IMR-90 (cell line): ENCODE measurements at regions not wholly inside any gene's neighbourhood (a gene's known extent, or its start where the extent isn't known, plus 50 kb on each side); places are given as distances from the start of the nearest gene placed in this dataset.

Experiments used
- ATAC-seq: fragments of 200-7000 bp; cut with Tn5 transposase; 2 replicates; pipeline ENCODE4 v1.9.1; 2020; ENCODE audit warnings: low read depth, mild to moderate bottlenecking, moderate library complexity
- BruUV-seq: library from RNA; stranded (reverse); fragments of 400-500 nt; replicated peaks from 2 replicates; lab custom pipeline; 2021; lab: Mats Ljungman, UMichigan
- CTCF ChIA-PET: fragments of 300-600 bp; formaldehyde crosslinking; extraction: SDS; loops from one replicate; lab custom pipeline; 2021; ENCODE audit warnings: antibody characterized with exemption; lab: Yijun Ruan, JAX
- POLR2A ChIA-PET: fragments of 300-600 bp; sonication (Branson Sonifier 250); formaldehyde crosslinking; loops from one replicate; lab custom pipeline; 2022; ENCODE audit warnings: antibody characterized with exemption; ENCODE audit not compliant: unreplicated experiment; lab: Charles Lee
- DNase-seq: peaks from one replicate; pipeline ENCODE4 v3.0.0; 2013
- H2AFZ ChIP-seq: replicated peaks from 2 replicates; pipeline ENCODE3; 2013; ENCODE audit warnings: low read length, mild to moderate bottlenecking; ENCODE audit not compliant: poor library complexity
- H2AK5ac ChIP-seq: 2 replicates; pipeline ENCODE4 v1.6.1; 2013; ENCODE audit warnings: low read depth, low read length, inconsistent platforms
- H2AK9ac ChIP-seq: replicated peaks from 2 replicates; pipeline ENCODE3; 2013; ENCODE audit warnings: mild to moderate bottlenecking, low read depth, low read length, moderate library complexity; ENCODE audit not compliant: poor library complexity
- H2BK120ac ChIP-seq: 2 replicates; pipeline ENCODE4 v1.6.1; 2013; ENCODE audit warnings: low read depth, low read length, inconsistent platforms
- H2BK15ac ChIP-seq: 3 replicates; pipeline ENCODE4 v1.6.1; 2013; ENCODE audit warnings: low read depth, low read length, inconsistent platforms
- H2BK20ac ChIP-seq: 2 replicates; pipeline ENCODE4 v1.6.1; 2013; ENCODE audit warnings: low read depth, mild to moderate bottlenecking, inconsistent platforms, low read length, moderate library complexity
- H2BK5ac ChIP-seq: 2 replicates; pipeline ENCODE4 v1.6.1; 2013; ENCODE audit warnings: mild to moderate bottlenecking, low read depth, low read length, inconsistent platforms; ENCODE audit not compliant: poor library complexity, severe bottlenecking
- H3K14ac ChIP-seq: replicated peaks from 2 replicates; pipeline ENCODE4 v1.6.1; 2013; ENCODE audit warnings: low read depth, low read length, inconsistent platforms
- H3K18ac ChIP-seq: 2 replicates; pipeline ENCODE4 v1.6.1; 2013; ENCODE audit warnings: low read depth, low read length, control low read depth
- H3K23ac ChIP-seq: 2 replicates; pipeline ENCODE4 v1.6.1; 2013; ENCODE audit warnings: low read depth, low read length, inconsistent platforms
- H3K27ac ChIP-seq: 2 replicates; pipeline ENCODE4 v1.5.1; 2013; ENCODE audit warnings: mild to moderate bottlenecking, control low read depth, low read length; ENCODE audit not compliant: insufficient read depth
- H3K27me3 ChIP-seq: 2 replicates; pipeline ENCODE4 v1.6.1; 2013; ENCODE audit warnings: low read length; ENCODE audit not compliant: control insufficient read depth, insufficient read depth
- H3K36me3 ChIP-seq: 2 replicates; pipeline ENCODE4 v1.6.1; 2013; ENCODE audit warnings: low read length, mixed read lengths; ENCODE audit not compliant: control insufficient read depth, insufficient read depth
- H3K4ac ChIP-seq: 2 replicates; pipeline ENCODE4 v1.6.1; 2013; ENCODE audit warnings: low read depth, low read length, inconsistent platforms
- H3K4me1 ChIP-seq: 2 replicates; pipeline ENCODE4 v1.6.1; 2013; ENCODE audit warnings: low read length, mixed read lengths; ENCODE audit not compliant: control insufficient read depth, insufficient read depth
- H3K4me2 ChIP-seq: 2 replicates; pipeline ENCODE4 v1.6.1; 2013; ENCODE audit warnings: low read depth, mild to moderate bottlenecking, control low read depth, low read length, moderate library complexity
- H3K4me3 ChIP-seq: 2 replicates; pipeline ENCODE4 v1.5.1; 2013; ENCODE audit warnings: low read depth, mild to moderate bottlenecking, control low read depth, low read length, moderate library complexity; ENCODE audit not compliant: insufficient read depth
- H3K56ac ChIP-seq: 2 replicates; pipeline ENCODE4 v1.6.1; 2013; ENCODE audit warnings: low read length, inconsistent platforms; ENCODE audit not compliant: insufficient read depth; ENCODE audit errors: extremely low read depth
- H3K79me1 ChIP-seq, 2 experiments: 2 replicates each; pipeline ENCODE4 v1.6.1; 2013; ENCODE audit warnings: low read length in 2 of 2, inconsistent platforms in 1 of 2, low read depth in 1 of 2
- H3K9ac ChIP-seq: 2 replicates; pipeline ENCODE4 v1.6.1; 2013; ENCODE audit warnings: low read depth, low read length, control low read depth
- H3K9me1 ChIP-seq: 2 replicates; pipeline ENCODE4 v1.6.1; 2013; ENCODE audit warnings: low read length, inconsistent platforms; ENCODE audit not compliant: insufficient read depth
- H3K9me3 ChIP-seq: 2 replicates; pipeline ENCODE4 v1.6.1; 2013; ENCODE audit warnings: low read length; ENCODE audit not compliant: control insufficient read depth, insufficient read depth
- H4K20me1 ChIP-seq: 2 replicates; pipeline ENCODE4 v1.6.1; 2013; ENCODE audit warnings: low read length, inconsistent platforms; ENCODE audit not compliant: insufficient read depth
- H4K5ac ChIP-seq: 2 replicates; pipeline ENCODE4 v1.6.1; 2013; ENCODE audit warnings: mild to moderate bottlenecking, low read depth, low read length, control low read depth
- H4K8ac ChIP-seq, 2 experiments: 2 replicates each; pipeline ENCODE4 v1.6.1; 2013; ENCODE audit warnings: low read depth in 2 of 2, low read length in 2 of 2, control low read depth in 1 of 2, inconsistent platforms in 1 of 2
- H4K91ac ChIP-seq: 2 replicates; pipeline ENCODE4 v1.6.1; 2013; ENCODE audit warnings: low read depth, low read length, inconsistent platforms; ENCODE audit not compliant: insufficient read depth
- CHD1 ChIP-seq: IDR thresholded peaks from 2 replicates; pipeline ENCODE4 v1.6.1; 2012; ENCODE audit warnings: low read depth, low read length, improper control_type of control experiment
- FOS ChIP-seq: fragments of 150-350 bp; IDR thresholded peaks from 2 replicates; pipeline ENCODE4 v1.6.1; 2016; ENCODE audit warnings: low read depth, low read length
- POLR2A ChIP-seq: IDR thresholded peaks from 2 replicates; pipeline ENCODE4 v1.6.1; 2012; ENCODE audit warnings: mild to moderate bottlenecking, low read depth, low read length
- RAD21 ChIP-seq: IDR thresholded peaks from 2 replicates; pipeline ENCODE4 v1.6.1; 2012; ENCODE audit warnings: low read length, improper control_type of control experiment
- RCOR1 ChIP-seq: IDR thresholded peaks from 2 replicates; pipeline ENCODE4 v1.6.1; 2012; ENCODE audit warnings: mild to moderate bottlenecking, low read length, improper control_type of control experiment; ENCODE audit not compliant: insufficient replicate concordance
- SMC3 ChIP-seq: fragments of 150-350 bp; IDR thresholded peaks from 2 replicates; pipeline ENCODE4 v1.6.1; 2016; ENCODE audit warnings: low read depth, mild to moderate bottlenecking, antibody characterized with exemption, low read length, moderate library complexity
- WGBS, 2 experiments: methylation state at CpG; one replicate each; pipeline versions ENCODE4 v1.1.5 to v1.1.7; 2013; ENCODE audit warnings: missing lambda C conversion rate in 2 of 2; ENCODE audit not compliant: insufficient read length in 1 of 2; ENCODE audit errors: extremely low coverage in 2 of 2; 5-methylcytosine and 5-hydroxymethylcytosine counted together
- dilution Hi-C: fragments of 300-500 bp; cut with HindIII; formaldehyde crosslinking; loops from one replicate; pipeline ENCODE4 v1.14.3; 2018; ENCODE audit warnings: low sequenced_read_pairs; ENCODE audit not compliant: unreplicated experiment
- in situ Hi-C: fragments of 300-500 bp; cut with MboI; formaldehyde crosslinking; loops from 3 replicates; pipeline ENCODE4 v1.14.3; 2019; ENCODE audit warnings: low sequenced_read_pairs, inconsistent platforms, mixed read lengths
- intact Hi-C: fragments of 100-400 bp; cut with micrococcal nuclease; formaldehyde crosslinking; loops from 2 replicates; pipeline ENCODE4 v1.10.0; 2022

DNA sequence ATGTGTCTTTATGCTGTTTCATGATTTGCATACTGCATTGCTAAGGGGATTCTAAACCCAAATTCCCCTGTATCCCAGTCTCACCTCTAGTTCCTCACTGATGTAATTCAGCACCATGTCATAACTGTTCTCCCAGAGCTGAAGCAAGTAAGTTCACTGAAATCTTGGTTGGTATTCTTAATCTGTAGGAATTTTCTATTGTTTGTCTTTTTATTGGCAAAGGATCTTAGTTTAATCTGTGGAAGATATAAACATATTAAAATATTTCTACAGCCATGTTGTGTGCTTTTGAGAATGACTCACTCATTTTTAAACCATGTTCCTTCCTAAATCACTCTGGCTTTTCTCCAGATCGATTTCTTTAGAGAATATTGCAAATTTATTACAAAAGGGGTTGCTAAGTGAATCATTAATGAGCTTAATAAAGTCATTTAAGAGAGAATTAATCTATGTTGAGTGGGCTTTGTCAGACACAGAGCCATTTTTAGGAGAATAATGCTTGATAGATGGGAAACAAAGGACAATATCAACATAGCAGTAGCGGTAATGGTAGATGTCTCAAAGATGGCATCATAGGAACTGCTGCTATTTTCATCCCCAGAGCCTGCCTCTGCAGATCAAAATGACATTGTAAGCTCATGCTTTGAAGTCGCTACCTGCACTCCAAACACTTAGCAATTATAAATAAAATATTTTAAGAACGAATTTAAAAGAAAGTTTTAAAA, 110.0 kb downstream of the ENC1 start:
- peaks cover 6% of the 10 kb centered on the region for H3K27me3 ChIP-seq
- no peak overlapping the region for H3K27ac ChIP-seq
- WGBS, 2 experiments = no CpG with 5 or more reads among the region's 4 CpGs
- ChIA-PET CTCF (no interaction called here), POLR2A (no interaction called here)
- no peak overlapping the region for H2BK5ac ChIP-seq
- DNase-seq (peak; percentile 47), ATAC-seq (peak; percentile 35; the same call in 1 of the 2 replicates)
- no peaks in the 10 kb centered on the region for H4K20me1 ChIP-seq
- BruUV-seq = no TSS peak
- H3K9me1 ChIP-seq = no peaks in the 10 kb centered on the region
- no peaks in the 10 kb centered on the region for H3K36me3 ChIP-seq
- H2BK20ac ChIP-seq = no peak overlapping the region
- H3K9ac ChIP-seq = no peak overlapping the region
- no peak overlapping the region for H3K18ac ChIP-seq
- H3K4me1 ChIP-seq = no peaks in the 10 kb centered on the region
- no peak overlapping the region for H3K4me2 ChIP-seq
- H3K4ac ChIP-seq = no peak overlapping the region
- H4K5ac ChIP-seq = no peak overlapping the region
- no peak overlapping the region for H2BK15ac ChIP-seq
- no peak overlapping the region for H4K8ac ChIP-seq
- peaks cover 6% of the 10 kb centered on the region; the same call in 1 of the 2 replicates for H3K9me3 ChIP-seq
- no peak overlapping the region for H3K4me3 ChIP-seq
- no peaks in the 10 kb centered on the region for H3K79me1 ChIP-seq
- H3K56ac ChIP-seq = no peak overlapping the region
- no peak overlapping the region for H3K23ac ChIP-seq
- no peak overlapping the region for H2BK120ac ChIP-seq
- intact Hi-C loops (no loop called here), dilution Hi-C loops (no loop called here), in situ Hi-C loops (no loop called here)
- no peak overlapping the region for H2AK5ac ChIP-seq
- H4K91ac ChIP-seq = no peak overlapping the region
- H2AK9ac ChIP-seq = no peak overlapping the region
- no peak for TF ChIP-seq CHD1
- TF ChIP-seq RCOR1 = no peak
- TF ChIP-seq POLR2A = no peak
- TF ChIP-seq FOS = 0 out of 2 replicates have a peak, but pooled peaks have one; percentile 4
- TF ChIP-seq RAD21 = no peak
- TF ChIP-seq SMC3 = no peak
- H2AFZ ChIP-seq = no peak overlapping the region
- H3K14ac ChIP-seq = no peak overlapping the region
